GM19463 (cell line): ENCODE measurements at regions not wholly inside any gene's neighbourhood (a gene's known extent, or its start where the extent isn't known, plus 50 kb on each side); places are given as distances from the start of the nearest gene placed in this dataset.

ENCODE experiments used
- ATAC-seq: cut with Tn5 transposase; IDR thresholded peaks from one replicate; pipeline ENCODE4 v1.9.1; 2021; ENCODE audit warnings: mild to moderate bottlenecking, moderate library complexity; ENCODE audit not compliant: unreplicated experiment

DNA sequence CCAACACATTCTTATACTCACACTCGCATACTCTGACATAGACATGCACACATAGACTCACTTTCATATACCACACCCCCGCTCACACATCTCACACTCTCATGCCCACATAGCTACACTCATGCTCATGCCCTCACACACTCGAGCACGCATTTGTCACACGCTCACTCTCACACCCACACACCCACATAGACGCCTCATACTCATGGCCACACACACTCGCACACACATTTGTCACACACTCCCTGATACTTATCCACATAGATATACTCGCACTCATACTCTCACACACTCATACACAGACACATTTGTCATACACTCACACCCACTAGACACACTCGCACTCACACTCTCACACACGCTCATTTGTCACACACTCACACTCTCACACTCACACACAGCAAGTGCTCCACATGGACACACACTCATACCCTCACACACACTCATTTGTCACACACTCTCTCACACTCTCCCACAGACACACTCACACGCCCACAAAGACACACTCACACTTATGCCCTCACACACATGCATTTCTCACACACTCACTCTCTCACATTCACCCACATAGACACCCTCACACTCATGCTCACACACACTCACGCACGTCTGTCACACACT lies 50.9 kb downstream of the TNP1 start:
- no peak for ATAC-seq

- no peak for ATAC-seq
Measured at GRCh38 chr2:216807857-216808272, 52.0 kb downstream of the TNP1 start.

- ATAC-seq: no peak
Measured at GRCh38 chr2:216804357-216805350, 55.2 kb downstream of the TNP1 start.

DNA sequence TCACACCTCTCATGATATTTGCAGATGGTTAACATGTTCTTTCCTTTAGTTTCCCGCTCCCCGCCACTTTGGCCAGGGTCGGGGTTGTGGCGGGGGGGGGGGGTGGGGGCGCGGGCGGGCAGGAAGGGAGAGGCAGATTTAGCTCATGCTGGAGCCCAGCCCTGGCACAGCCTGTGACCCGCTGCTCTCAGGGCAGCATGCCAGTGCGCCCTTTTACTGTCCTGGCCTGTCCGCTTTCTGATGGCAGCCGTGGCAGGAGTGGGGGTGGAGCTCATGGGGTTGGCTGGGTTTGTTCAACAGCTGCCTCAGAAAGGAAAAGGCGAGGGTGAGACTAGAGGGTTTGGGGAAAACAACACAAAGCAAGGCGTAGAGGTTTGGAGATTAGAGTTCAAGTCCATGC lies 56.1 kb downstream of the TNP1 start:
- no peak for ATAC-seq

DNA sequence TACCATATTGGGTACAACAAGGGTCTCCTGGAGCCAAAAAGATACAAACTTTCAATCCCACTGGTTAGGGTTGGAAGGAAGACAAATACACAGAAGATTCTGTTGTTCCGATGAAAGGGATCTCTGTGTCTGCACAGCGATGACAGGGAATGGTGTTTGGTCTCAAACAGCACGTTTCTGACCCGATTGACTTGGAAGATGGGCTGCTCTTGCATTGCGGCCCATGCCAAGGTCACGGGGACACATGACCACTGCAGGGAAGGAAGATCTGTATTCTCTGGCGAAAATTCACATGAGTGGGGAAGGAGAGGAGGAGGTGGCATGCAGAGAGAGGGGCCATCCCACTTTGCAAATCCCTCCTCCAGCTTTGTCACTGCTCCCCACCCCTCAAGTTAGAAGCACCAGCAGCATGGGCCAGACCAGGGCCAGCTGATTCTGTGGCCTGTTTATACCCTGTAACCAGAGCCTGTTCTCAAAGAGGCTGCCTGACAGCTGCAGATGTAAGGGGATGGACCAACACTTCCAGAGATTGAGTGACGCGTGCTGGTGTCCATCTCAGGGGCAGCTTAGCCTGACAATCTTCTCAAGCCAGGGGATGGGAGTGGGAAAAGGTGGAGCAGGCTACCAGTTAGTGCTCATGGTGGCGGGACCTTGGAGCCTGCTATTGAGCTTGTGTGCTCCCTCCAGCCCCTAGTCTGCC lies 57.2 kb downstream of the TNP1 start:
- ATAC-seq: no peak

DNA sequence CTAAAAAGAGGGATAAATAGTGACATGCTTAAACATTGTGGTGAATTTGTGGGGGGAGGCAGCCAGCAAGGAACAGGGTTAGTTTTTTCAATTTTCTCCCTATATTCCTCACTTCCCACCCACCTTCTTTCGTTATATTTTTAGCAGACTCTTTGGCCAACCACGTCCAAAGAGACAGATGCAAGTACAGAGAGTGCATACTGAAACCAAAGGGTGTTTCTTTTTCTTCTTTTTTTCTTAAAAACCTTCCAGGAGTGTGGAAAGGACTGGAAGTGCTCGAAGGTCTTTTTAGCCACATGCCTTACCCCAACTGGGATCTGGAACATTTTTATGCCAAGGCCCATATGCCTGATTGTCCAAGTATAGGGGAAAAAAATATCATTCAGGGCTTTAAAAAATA lies 59.0 kb downstream of the TNP1 start:
- no peak for ATAC-seq

- no peak for ATAC-seq
Measured at GRCh38 chr2:216799873-216800431, 59.9 kb downstream of the TNP1 start.

DNA sequence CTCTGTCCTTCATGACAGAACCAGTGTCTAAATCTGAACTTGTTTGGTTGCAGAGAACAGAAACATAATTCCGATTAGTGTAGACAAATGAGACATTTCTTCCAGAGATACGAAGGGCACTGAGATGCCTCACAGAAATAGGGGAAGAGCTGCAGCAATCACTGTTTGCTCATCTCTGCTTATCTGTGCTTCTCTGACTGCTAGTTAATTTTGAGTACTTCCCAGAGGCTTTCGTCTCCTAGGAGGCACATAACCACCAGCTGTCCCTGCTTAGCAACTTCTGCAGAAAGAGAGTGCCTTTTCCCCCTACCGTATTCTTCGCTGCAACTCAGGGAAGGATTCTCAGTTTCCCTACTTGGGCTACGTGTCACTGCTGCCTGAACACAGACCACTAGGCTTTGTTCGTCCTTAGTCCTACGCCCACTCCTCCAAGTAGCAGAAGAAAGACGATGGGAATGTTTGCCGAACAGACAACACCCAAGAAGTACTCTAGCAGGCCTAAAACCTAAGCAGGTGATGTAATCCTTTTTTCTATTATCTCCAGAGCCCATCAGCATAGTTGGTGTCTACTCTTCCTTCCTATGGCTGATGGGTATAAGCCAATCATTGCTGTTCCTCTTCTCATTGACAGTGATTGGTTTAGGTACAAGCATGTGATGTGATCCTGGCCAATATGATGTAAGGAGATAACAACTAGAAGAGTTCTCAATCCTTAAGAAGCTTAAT lies 63.6 kb downstream of the TNP1 start:
- no peak for ATAC-seq

DNA sequence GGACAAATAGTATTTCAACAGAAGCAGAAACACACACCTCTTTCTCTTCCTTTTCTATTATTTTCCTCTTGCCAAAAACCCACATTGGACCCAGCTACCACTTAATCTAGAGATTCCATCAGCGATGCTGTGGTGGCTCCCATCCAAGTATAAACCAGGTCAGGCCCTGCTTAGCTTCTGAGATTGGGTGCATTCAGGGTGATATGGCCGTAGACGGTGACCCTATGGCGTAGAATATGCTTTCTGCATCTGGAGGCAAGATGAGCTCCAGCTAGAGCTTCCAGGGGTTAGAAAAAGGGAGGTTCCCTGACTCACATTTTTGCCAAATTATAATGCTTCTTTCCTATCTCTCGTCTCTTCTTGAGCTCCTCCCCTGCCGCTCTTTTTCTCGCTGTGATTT lies 66.5 kb downstream of the TNP1 start:
- no peak for ATAC-seq

DNA sequence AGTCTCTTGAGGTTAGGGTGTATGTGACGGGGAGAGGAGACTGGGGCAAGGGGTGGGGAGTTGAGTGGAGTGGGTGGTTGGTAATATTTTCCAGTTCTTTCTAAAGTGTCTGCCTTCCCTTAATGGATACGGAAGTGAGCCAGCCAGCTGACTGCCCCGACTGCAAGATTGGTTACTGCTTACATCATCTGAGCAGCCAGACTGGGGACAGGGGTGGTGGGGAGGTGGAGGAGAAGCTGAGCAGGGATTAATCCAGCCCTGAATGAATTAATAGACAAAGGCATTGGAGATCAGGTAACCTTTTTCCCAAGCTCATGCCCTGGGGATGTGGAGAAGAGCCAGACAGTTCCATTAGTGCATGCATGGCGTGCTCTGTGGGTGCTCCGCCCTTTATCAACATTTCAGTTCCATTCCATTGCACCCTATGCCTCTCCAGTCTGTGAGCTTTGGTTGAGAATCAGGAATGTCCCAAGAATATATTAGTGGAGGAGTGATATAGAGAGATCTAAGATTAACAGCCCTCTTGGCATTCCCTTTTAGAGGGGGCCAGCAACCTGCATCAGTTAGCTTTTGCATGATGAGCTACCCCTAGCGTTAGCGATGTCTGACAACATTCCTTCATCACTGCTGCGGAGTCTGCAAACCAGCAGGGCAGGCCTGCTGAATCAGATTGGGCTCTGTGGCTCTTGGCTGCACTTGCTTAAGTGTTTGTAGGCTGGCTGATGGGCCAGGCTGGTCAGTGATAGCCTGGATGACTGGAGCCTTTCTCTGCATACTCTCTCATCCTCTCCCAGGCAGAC lies 67.4 kb downstream of the TNP1 start:
- ATAC-seq: no peak

DNA sequence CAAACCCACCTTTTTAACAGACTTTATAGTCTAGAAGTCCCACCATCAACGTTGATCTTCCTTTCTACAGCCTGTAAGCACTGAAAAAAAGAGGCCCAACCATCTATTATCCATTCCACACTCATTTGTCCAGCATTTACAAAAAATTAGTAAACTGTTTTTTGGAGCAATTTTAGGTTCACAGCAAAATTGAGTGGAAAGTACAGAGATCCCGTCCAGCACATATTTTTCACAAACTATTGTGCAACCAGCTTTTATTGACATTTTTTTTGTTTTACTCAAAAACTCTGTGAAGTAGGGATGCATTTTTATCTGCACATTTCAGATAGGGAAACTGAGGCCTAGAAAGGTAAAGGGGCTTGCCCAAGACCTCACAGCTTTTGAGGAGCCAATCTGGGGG lies 68.6 kb downstream of the TNP1 start:
- no peak for ATAC-seq

DNA sequence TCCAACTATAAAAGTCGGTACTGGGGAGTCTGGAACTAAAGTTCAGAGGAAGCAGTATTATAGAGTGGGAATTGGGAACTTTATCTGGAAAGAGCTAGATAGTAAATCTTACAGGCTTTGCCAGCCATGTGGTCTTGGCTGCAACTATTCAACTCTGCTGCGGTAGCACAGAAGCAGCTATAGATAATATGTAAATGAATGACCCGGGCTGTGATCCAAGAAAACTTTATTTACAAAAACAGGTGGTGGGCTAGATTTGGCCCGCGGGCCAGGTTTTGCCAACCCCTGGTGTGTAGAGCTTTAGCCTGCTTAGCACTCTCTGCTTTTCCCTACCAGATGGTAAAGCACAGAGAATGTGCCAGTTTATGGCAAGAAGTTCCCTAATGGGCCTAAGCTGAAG lies 70.8 kb downstream of the TNP1 start:
- ATAC-seq: no peak

DNA sequence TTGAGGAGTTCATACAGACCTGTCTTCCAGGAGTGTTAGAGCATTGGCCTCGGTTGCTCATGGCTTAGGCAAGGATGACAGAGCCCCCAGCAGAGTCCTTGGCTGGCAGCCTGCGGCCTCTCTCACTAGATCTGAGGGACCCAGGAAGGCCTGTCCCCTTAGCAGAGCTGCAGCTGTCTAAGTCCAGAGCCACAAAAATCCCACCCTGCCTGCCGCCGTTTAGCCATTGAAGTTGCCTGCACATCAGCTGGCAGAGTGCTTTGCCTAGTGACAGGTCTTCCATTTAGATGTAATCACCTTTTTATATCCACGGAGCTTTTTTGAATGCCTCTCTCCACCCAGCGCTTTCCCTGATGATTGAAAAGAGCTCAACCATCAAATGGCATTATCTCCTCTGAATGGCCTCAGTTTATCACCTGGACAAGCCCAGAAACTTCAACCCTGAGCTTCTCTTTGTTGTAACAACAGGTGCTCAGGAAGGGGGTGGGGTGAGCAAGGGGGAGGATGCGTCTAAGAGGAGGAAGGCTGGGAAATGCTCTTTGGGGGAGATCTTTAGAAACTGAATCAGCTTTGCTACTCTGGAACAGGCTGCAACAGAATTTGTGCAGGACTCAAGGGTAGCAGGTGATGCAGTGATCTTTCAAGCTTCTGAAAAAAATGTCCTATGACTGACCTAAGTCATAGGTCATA lies 71.9 kb downstream of the TNP1 start:
- no peak for ATAC-seq

- no peak for ATAC-seq
Measured at GRCh38 chr2:216786676-216787075, 73.2 kb downstream of the TNP1 start.

DNA sequence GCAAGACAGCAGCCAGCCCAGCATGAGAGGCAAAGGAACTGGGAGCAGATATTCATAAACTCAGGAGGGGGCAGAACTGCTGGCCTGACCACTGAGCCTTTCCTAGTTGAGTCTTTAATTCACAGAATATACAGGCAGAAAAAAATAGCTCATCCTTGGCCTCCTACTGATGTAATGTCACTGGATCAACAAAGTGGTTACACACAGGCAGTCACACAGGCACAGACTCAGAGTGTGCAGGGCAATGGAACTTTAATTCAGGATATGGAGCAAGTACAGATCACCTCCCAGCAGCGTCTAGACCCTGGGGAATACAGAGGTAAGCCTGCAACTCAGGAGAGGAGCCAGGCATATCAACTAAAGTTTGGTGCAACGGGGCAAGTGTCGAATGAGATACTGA lies 75.4 kb downstream of the TNP1 start:
- ATAC-seq: no peak

GRCh38 chr2:216781709-216782108 lies 78.2 kb downstream of the TNP1 start:
- ATAC-seq: no peak

DNA sequence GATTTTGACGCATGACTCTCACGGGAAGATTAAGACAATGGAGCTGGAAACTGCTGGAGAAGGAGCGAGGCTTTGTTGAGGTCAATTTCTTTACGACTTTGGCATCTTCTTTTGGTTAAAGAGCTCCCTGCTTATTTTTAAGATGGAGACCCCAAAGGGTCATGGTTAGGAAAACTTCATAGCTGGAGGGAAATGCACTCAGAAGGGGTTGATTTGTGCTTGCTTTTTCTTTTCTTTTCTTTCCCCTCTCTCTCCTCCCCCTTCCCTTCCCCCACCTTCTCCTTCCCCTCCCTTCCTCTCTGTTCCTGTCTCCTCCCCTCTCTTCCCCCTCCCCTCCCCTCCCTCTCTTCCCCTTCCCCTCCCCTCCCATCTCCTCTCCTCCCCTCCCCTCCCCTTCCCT lies 79.0 kb downstream of the TNP1 start:
- ATAC-seq: no peak

DNA sequence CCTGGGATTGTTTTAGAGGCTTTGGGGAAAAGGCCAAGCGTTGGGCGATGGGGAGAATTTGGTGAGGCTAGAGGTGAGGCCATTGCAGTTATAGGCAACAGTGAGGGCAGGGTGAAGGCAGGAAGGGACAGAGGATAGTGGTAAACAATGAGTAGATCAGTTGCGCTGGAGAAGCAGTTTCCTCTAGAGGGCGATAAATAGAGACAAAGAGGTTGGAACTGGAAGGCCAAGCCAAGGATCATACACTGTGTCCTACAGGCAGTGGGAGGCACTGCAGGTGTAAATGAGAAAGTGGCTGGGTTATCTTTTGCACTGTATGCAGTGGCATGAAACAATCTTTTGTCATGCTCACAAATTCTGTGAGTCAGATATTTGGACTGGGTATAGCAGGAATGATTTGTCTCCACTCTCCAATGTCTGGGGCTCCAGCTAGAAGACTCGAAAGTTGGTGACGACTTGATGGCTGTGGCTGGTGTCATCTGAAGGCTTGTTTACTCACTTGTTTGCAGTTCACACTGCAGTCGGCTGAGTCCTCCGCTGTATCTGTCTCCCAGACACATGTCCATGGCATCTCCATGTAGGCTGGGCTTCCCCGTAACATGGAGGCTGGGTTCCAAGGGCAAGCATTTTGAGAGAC lies 82.1 kb downstream of the TNP1 start:
- peak; percentile 96 for ATAC-seq
